Endothelial cell of umbilical vein (primary cell): ENCODE measurements at regions not wholly inside any gene's neighbourhood (a gene's known extent, or its start where the extent isn't known, plus 50 kb on each side); places are given as distances from the start of the nearest gene placed in this dataset.

Experiments used
- EZH2 ChIP-seq: IDR thresholded peaks from 2 replicates; pipeline ENCODE4 v1.6.1; 2012; ENCODE audit warnings: borderline replicate concordance, low read depth, mild to moderate bottlenecking, moderate library complexity, low read length, inconsistent platforms; ENCODE audit not compliant: severe bottlenecking
- MAX ChIP-seq: IDR thresholded peaks from 2 replicates; pipeline ENCODE4 v1.6.1; 2011; ENCODE audit not compliant: insufficient read depth, insufficient read length
- POLR2A ChIP-seq: IDR thresholded peaks from 2 replicates; pipeline ENCODE4 v1.6.1; 2012; ENCODE audit warnings: low read depth, mild to moderate bottlenecking, control low read depth, low read length
- POLR2AphosphoS5 ChIP-seq: IDR thresholded peaks from 2 replicates; pipeline ENCODE4 v1.6.1; 2012; ENCODE audit warnings: low read depth, mild to moderate bottlenecking, control low read depth, low read length, moderate library complexity; ENCODE audit not compliant: insufficient read depth
- TF ChIP-seq, protein P1 (sequence below), 2 donors: IDR thresholded peaks; 1 replicate in 1 of 2; 2 replicates in 1 of 2; pipeline ENCODE4 v1.5.1; 2011; ENCODE audit warnings: low read length in 2 of 2, mild to moderate bottlenecking in 2 of 2, moderate library complexity in 2 of 2, control low read depth in 1 of 2, inconsistent platforms in 1 of 2, low read depth in 1 of 2; ENCODE audit not compliant: insufficient read depth in 1 of 2; ENCODE audit errors: extremely low read depth in 1 of 2

DNA sequence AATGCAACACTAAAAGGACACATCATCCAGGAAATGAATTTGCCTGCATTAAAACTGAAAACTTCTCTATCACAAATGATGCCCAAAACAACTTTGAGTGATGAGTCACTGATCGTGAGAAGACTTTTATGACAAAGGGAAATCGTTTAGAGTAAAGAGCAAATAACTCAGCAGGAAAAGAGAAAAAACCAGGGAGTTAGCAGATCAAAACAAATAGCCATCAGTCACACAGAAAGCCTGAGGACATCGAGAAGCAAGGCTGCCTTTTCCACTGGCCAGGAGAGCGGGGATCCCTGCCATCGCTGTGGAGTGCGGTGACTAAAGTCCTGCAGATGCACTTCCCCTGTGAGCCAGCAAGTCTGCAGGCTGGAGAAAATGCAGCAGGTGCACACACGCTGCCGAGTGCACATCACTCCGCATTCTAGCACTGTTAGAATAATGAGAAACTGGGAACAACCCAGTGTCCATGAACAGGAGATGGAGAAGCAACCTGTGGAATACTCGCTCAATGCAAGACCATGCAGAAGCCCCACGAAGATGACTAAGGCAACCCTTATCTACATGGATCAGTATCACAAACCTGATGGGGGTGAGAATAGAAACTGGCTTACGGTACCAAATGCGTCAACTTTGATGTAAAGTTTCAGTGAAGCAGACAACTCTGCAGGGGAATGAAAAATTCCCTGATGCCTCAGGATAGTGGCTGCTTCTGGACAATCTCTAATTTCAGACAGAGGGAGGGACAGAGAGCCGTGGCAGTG is 86.4 kb downstream of the NSMCE3 start:
- TF ChIP-seq, protein P1, sequence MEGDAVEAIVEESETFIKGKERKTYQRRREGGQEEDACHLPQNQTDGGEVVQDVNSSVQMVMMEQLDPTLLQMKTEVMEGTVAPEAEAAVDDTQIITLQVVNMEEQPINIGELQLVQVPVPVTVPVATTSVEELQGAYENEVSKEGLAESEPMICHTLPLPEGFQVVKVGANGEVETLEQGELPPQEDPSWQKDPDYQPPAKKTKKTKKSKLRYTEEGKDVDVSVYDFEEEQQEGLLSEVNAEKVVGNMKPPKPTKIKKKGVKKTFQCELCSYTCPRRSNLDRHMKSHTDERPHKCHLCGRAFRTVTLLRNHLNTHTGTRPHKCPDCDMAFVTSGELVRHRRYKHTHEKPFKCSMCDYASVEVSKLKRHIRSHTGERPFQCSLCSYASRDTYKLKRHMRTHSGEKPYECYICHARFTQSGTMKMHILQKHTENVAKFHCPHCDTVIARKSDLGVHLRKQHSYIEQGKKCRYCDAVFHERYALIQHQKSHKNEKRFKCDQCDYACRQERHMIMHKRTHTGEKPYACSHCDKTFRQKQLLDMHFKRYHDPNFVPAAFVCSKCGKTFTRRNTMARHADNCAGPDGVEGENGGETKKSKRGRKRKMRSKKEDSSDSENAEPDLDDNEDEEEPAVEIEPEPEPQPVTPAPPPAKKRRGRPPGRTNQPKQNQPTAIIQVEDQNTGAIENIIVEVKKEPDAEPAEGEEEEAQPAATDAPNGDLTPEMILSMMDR (IDR thresholded peaks at IDR 0.05; ENCODE audit: extremely low read depth in 1 of 2, insufficient read depth in 1 of 2, low read depth in 1 of 2, low read length in 2 of 2): no peak
- TF ChIP-seq POLR2AphosphoS5 (no peak), POLR2A (no peak), EZH2 (no peak), MAX (no peak)
